Astrocyte (in vitro differentiated cells and primary cell): ENCODE measurements at regions not wholly inside any gene's neighbourhood (a gene's known extent, or its start where the extent isn't known, plus 50 kb on each side); places are given as distances from the start of the nearest gene placed in this dataset.

ENCODE experiments used
- DNase-seq: peaks from one replicate; pipeline ENCODE4 v3.0.0-alpha.2; 2010; ENCODE audit warnings: low read depth
- FAIRE-seq: peaks from 2 replicates; lab custom pipeline; 2011; peaks lifted over from hg19 to GRCh38; lab: Jason Lieb, UNC
- H2AFZ ChIP-seq: 2 replicates; pipeline ENCODE4 v1.6.0; 2012; ENCODE audit warnings: low read depth, low read length, inconsistent platforms
- H3K27ac ChIP-seq: 2 replicates; pipeline ENCODE4 v1.5.1; 2011; ENCODE audit warnings: low read depth, low read length, inconsistent platforms
- H3K27me3 ChIP-seq: 2 replicates; pipeline ENCODE4 v1.6.0; 2011; ENCODE audit warnings: low read length, inconsistent platforms; ENCODE audit not compliant: insufficient read depth
- H3K36me3 ChIP-seq: 2 replicates; pipeline ENCODE4 v1.5.1; 2011; ENCODE audit warnings: low read length, inconsistent platforms; ENCODE audit not compliant: insufficient read depth
- H3K4me1 ChIP-seq: 2 replicates; pipeline ENCODE4 v1.5.1; 2011; ENCODE audit warnings: low read length, inconsistent platforms; ENCODE audit not compliant: insufficient read depth
- H3K4me2 ChIP-seq: 2 replicates; pipeline ENCODE4 v1.6.0; 2012; ENCODE audit warnings: low read length, inconsistent platforms
- H3K4me3 ChIP-seq: 2 replicates; pipeline ENCODE4 v1.5.1; 2011; ENCODE audit warnings: low read depth, mild to moderate bottlenecking, low read length, inconsistent platforms; ENCODE audit not compliant: insufficient read depth
- H3K79me2 ChIP-seq: 2 replicates; pipeline ENCODE4 v1.6.0; 2012; ENCODE audit warnings: mild to moderate bottlenecking, low read length, inconsistent platforms; ENCODE audit not compliant: insufficient read depth
- H3K9ac ChIP-seq: 2 replicates; pipeline ENCODE4 v1.6.0; 2012; ENCODE audit warnings: mild to moderate bottlenecking, low read length, inconsistent platforms
- H3K9me3 ChIP-seq: 2 replicates; pipeline ENCODE4 v1.5.1; 2012; ENCODE audit warnings: low read depth, mild to moderate bottlenecking, low read length, inconsistent platforms; ENCODE audit not compliant: insufficient read depth
- H4K20me1 ChIP-seq: 2 replicates; pipeline ENCODE4 v1.6.0; 2012; ENCODE audit warnings: low read length, inconsistent platforms; ENCODE audit not compliant: insufficient read depth
- H3K27ac Mint-ChIP-seq: one replicate; pipeline ENCODE4 v1.8.0; 2021; ENCODE audit warnings: mild to moderate bottlenecking, mixed read lengths; ENCODE audit not compliant: unreplicated experiment
- H3K27me3 Mint-ChIP-seq: one replicate; pipeline ENCODE4 v1.8.0; 2021; ENCODE audit warnings: low read depth, mixed read lengths; ENCODE audit not compliant: unreplicated experiment
- H3K36me3 Mint-ChIP-seq: one replicate; pipeline ENCODE4 v1.8.0; 2021; ENCODE audit warnings: low read depth, mixed read lengths; ENCODE audit not compliant: unreplicated experiment
- H3K4me1 Mint-ChIP-seq: one replicate; pipeline ENCODE4 v1.8.0; 2021; ENCODE audit warnings: low read depth, mixed read lengths; ENCODE audit not compliant: unreplicated experiment
- H3K4me3 Mint-ChIP-seq: one replicate; pipeline ENCODE4 v1.8.0; 2021; ENCODE audit warnings: mild to moderate bottlenecking, moderate library complexity, mixed read lengths; ENCODE audit not compliant: unreplicated experiment
- H3K9me3 Mint-ChIP-seq: one replicate; pipeline ENCODE4 v1.8.0; 2021; ENCODE audit warnings: mild to moderate bottlenecking, mixed read lengths; ENCODE audit not compliant: unreplicated experiment
- EZH2 ChIP-seq: IDR thresholded peaks from 2 replicates; pipeline ENCODE4 v1.6.1; 2012; ENCODE audit warnings: mild to moderate bottlenecking, low read length, inconsistent platforms; ENCODE audit not compliant: insufficient read depth
- TF ChIP-seq, protein P1 (sequence below): IDR thresholded peaks from 2 replicates; pipeline ENCODE4 v1.5.1; 2011; ENCODE audit warnings: low read depth, mild to moderate bottlenecking, inconsistent platforms, low read length, moderate library complexity; ENCODE audit not compliant: insufficient read depth

DNA sequence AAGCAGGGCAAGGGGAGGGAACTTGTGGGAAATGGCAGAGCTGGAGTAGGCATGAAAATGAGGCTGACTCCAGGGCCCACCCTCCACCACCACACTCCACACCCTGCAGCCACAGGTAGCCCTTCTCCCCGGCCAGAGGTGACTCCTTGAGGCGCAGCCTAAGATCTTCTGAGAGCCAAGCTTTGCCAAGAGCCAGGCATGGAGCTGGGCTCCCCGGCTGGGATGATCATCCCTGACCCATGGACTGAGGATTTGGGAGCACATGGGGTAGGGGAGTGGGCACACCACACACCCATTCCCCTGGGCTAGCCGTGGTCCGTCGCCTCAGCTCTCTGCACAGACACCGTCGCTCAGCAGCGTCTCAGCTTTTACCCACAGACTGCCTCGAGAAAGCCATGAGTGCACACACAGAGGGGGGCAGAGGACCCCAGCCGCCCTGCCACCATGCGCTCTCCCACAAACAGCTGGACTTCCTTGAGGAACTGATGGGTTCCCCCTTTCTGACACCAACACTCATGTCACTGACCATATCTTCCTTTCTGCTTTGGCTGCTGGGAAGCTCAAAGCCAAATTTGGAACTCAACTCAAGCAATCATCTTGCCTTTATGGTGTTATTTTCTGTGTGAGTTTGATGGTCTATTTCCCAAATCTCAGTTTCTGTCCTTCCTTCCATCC, 123.6 kb upstream of the RUNX3 start:
- Mint-ChIP-seq H3K36me3 (no peaks in the 10 kb centered on the region), H3K4me1 (no peaks in the 10 kb centered on the region), H3K4me3 (no peak overlapping the region), H3K27me3 (peaks cover 80% of the 10 kb centered on the region), H3K9me3 (peaks cover 4% of the 10 kb centered on the region), H3K27ac (no peak overlapping the region)
- FAIRE-seq (no peak), DNase-seq (no peak)
- no peak overlapping the region for H3K9ac ChIP-seq
- no peaks in the 10 kb centered on the region for H3K4me1 ChIP-seq
- H3K79me2 ChIP-seq: no peaks in the 10 kb centered on the region
- no peak overlapping the region for H3K27ac ChIP-seq
- H3K4me2 ChIP-seq: no peak overlapping the region
- no peak overlapping the region for H3K4me3 ChIP-seq
- H3K27me3 ChIP-seq: peaks cover 56% of the 10 kb centered on the region
- H4K20me1 ChIP-seq: no peaks in the 10 kb centered on the region
- no peak overlapping the region for H2AFZ ChIP-seq
- H3K36me3 ChIP-seq: no peaks in the 10 kb centered on the region
- TF ChIP-seq, protein P1, sequence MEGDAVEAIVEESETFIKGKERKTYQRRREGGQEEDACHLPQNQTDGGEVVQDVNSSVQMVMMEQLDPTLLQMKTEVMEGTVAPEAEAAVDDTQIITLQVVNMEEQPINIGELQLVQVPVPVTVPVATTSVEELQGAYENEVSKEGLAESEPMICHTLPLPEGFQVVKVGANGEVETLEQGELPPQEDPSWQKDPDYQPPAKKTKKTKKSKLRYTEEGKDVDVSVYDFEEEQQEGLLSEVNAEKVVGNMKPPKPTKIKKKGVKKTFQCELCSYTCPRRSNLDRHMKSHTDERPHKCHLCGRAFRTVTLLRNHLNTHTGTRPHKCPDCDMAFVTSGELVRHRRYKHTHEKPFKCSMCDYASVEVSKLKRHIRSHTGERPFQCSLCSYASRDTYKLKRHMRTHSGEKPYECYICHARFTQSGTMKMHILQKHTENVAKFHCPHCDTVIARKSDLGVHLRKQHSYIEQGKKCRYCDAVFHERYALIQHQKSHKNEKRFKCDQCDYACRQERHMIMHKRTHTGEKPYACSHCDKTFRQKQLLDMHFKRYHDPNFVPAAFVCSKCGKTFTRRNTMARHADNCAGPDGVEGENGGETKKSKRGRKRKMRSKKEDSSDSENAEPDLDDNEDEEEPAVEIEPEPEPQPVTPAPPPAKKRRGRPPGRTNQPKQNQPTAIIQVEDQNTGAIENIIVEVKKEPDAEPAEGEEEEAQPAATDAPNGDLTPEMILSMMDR: no peak
- no peak for TF ChIP-seq EZH2
- no peaks in the 10 kb centered on the region for H3K9me3 ChIP-seq

DNA sequence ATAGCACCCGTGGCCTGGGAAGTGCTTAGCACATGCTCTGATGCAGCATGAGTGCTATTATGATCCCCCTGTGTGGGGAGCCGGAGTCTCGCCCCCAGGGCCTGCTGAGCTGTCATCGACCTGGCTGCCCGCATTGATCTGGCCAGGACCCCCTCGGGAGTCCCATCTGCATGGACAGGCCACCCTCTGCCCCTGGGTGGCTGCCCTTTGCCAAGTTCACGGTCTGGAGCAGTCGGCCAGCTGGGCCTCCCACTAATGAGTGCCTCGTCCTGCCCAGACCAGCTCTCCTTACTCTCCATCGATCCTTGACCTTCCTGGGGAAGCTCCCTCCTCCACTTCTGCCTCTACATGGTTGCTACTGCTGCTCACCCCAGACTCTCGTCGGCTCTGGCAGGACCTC, 121.8 kb upstream of the RUNX3 start:
- no peak for TF ChIP-seq EZH2
- TF ChIP-seq, protein P1: no peak
- no peak overlapping the region for H3K4me2 ChIP-seq
- H3K27ac ChIP-seq: no peak overlapping the region
- Mint-ChIP-seq H3K9me3 (peaks cover 4% of the 10 kb centered on the region), H3K27me3 (peaks cover 85% of the 10 kb centered on the region), H3K4me3 (peak overlapping the region; percentile 34), H3K27ac (no peak overlapping the region), H3K36me3 (no peaks in the 10 kb centered on the region), H3K4me1 (no peaks in the 10 kb centered on the region)
- no peaks in the 10 kb centered on the region for H4K20me1 ChIP-seq
- no peak overlapping the region for H3K4me3 ChIP-seq
- peaks cover 45% of the 10 kb centered on the region for H3K27me3 ChIP-seq
- no peak for DNase-seq
- no peaks in the 10 kb centered on the region for H3K79me2 ChIP-seq
- FAIRE-seq: no peak
- H3K9me3 ChIP-seq: no peaks in the 10 kb centered on the region
- H3K9ac ChIP-seq: no peak overlapping the region
- no peaks in the 10 kb centered on the region for H3K4me1 ChIP-seq
- H2AFZ ChIP-seq: no peak overlapping the region
- H3K36me3 ChIP-seq: no peaks in the 10 kb centered on the region

DNA sequence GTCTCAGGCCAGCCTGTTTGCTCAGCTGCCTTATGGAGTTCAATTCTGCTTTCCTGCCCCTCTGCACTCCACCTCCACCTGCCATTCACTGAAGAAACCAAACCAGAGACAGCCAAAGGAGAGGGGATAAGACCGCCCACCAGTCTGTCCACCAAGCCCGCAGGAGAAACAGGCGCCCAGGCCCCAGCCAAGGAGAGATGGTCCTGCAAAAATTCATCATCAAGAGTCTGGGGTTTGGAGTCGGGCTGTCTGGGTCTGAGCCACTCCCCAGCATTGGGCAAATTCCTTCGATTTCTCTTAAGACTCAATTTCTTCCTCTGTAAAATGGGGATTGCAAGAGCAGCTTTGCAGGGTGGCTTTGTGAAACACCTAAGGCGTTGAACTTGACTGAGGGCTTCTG, 121.4 kb upstream of the RUNX3 start:
- Histone ChIP-seq H3K4me3 (no peak overlapping the region), H3K4me2 (no peak overlapping the region), H3K36me3 (no peaks in the 10 kb centered on the region), H3K9ac (no peak overlapping the region), H3K79me2 (no peaks in the 10 kb centered on the region), H2AFZ (no peak overlapping the region), H3K9me3 (no peaks in the 10 kb centered on the region), H4K20me1 (no peaks in the 10 kb centered on the region), H3K27ac (no peak overlapping the region), H3K4me1 (no peaks in the 10 kb centered on the region), H3K27me3 (peaks cover 41% of the 10 kb centered on the region)
- H3K4me1 Mint-ChIP-seq: no peaks in the 10 kb centered on the region
- no peak overlapping the region for H3K27ac Mint-ChIP-seq
- no peak for FAIRE-seq
- H3K27me3 Mint-ChIP-seq: peaks cover 86% of the 10 kb centered on the region
- H3K9me3 Mint-ChIP-seq: peaks cover 4% of the 10 kb centered on the region
- no peak overlapping the region for H3K4me3 Mint-ChIP-seq
- no peaks in the 10 kb centered on the region for H3K36me3 Mint-ChIP-seq
- DNase-seq: no peak
- TF ChIP-seq, protein P1: no peak
- TF ChIP-seq EZH2: no peak
